ENCODE measurements at regions not wholly inside any gene's neighbourhood (a gene's known extent, or its start where the extent isn't known, plus 50 kb on each side); places are given as distances from the start of the nearest gene placed in this dataset.

GRCh38 chr2:145228506-145228905 is 708.6 kb upstream of the ZEB2 start:
- ATAC-seq (no peak), DNase-seq (peak in 1 of 3 donors; percentile 16)
- no peak overlapping the region for H3K27ac ChIP-seq (ENCODE audit: low read length)
- H3K4me1 ChIP-seq (ENCODE audit: control insufficient read depth, insufficient read depth, low read length), result peaks cover 2% of the 10 kb centered on the region
- WGBS, result 66% methylated on average over 5 of the region's 5 CpGs
- H3K27me3 ChIP-seq (ENCODE audit: control insufficient read depth, insufficient read depth), result no peaks in the 10 kb centered on the region
- H3K4me3 ChIP-seq (ENCODE audit: low read length), result no peak overlapping the region
- H3K9me3 ChIP-seq (ENCODE audit: control insufficient read depth, low read length), result no peaks in the 10 kb centered on the region
- intact Hi-C loops (cut with DNase I), result no loop called here

GRCh38 chr2:145226901-145227300 is 707.0 kb upstream of the ZEB2 start:
- 89% methylated on average over 1 of the region's 1 CpG for WGBS
- ATAC-seq, result no peak

GRCh38 chr2:145221516-145221915 is 701.6 kb upstream of the ZEB2 start:
- DNase-seq (no peak), ATAC-seq (no peak)
- no peak overlapping the region for H3K4me3 ChIP-seq (ENCODE audit: low read length)
- intact Hi-C loops (cut with DNase I), result no loop called here
- 95% methylated on average over 1 of the region's 1 CpG for WGBS
- no peaks in the 10 kb centered on the region for H3K9me3 ChIP-seq (ENCODE audit: control insufficient read depth, low read length)
- no peak overlapping the region for H3K27ac ChIP-seq (ENCODE audit: low read length)
- H3K27me3 ChIP-seq (ENCODE audit: control insufficient read depth, insufficient read depth), result no peaks in the 10 kb centered on the region
- H3K4me1 ChIP-seq (ENCODE audit: control insufficient read depth, insufficient read depth, low read length), result no peaks in the 10 kb centered on the region

More at GRCh38 chr2:145226901-145227300, 707.0 kb upstream of the ZEB2 start:
- Histone ChIP-seq H3K9me3 (ENCODE audit: control insufficient read depth, low read length) (no peaks in the 10 kb centered on the region), H3K4me3 (ENCODE audit: low read length) (no peak overlapping the region), H3K27ac (ENCODE audit: low read length) (no peak overlapping the region), H3K4me1 (ENCODE audit: control insufficient read depth, insufficient read depth, low read length) (peaks cover 2% of the 10 kb centered on the region), H3K27me3 (ENCODE audit: control insufficient read depth, insufficient read depth) (no peaks in the 10 kb centered on the region)
- intact Hi-C loops (cut with DNase I), result no loop called here
- no peak for DNase-seq

- Histone ChIP-seq H3K27ac (ENCODE audit: low read length) (no peak overlapping the region), H3K9me3 (ENCODE audit: control insufficient read depth, low read length) (no peaks in the 10 kb centered on the region), H3K4me3 (ENCODE audit: low read length) (no peak overlapping the region), H3K4me1 (ENCODE audit: control insufficient read depth, insufficient read depth, low read length) (no peaks in the 10 kb centered on the region), H3K27me3 (ENCODE audit: control insufficient read depth, insufficient read depth) (no peaks in the 10 kb centered on the region)
- DNase-seq (no peak), ATAC-seq (no peak)
- WGBS, result 15% methylated on average over 2 of the region's 2 CpGs
- intact Hi-C loops (cut with DNase I), result no loop called here
These were observed 701.1 kb upstream of the ZEB2 start for GRCh38 chr2:145221032-145221431.

- DNase-seq (no peak), ATAC-seq (no peak)
- Histone ChIP-seq H3K4me3 (ENCODE audit: low read length) (no peak overlapping the region), H3K27me3 (ENCODE audit: control insufficient read depth, insufficient read depth) (no peaks in the 10 kb centered on the region), H3K9me3 (ENCODE audit: control insufficient read depth, low read length) (no peaks in the 10 kb centered on the region), H3K4me1 (ENCODE audit: control insufficient read depth, insufficient read depth, low read length) (no peaks in the 10 kb centered on the region), H3K27ac (ENCODE audit: low read length) (no peak overlapping the region)
- intact Hi-C loops (cut with DNase I), result no loop called here
- 66% methylated on average over 1 of the region's 1 CpG for WGBS
These were observed 700.6 kb upstream of the ZEB2 start for GRCh38 chr2:145220496-145220895.

- H3K9me3 ChIP-seq (ENCODE audit: control insufficient read depth, low read length), result no peaks in the 10 kb centered on the region
- H3K27ac ChIP-seq (ENCODE audit: low read length), result no peak overlapping the region
- DNase-seq (no peak), ATAC-seq (no peak)
- 59% methylated on average over 1 of the region's 1 CpG for WGBS
- H3K4me1 ChIP-seq (ENCODE audit: control insufficient read depth, insufficient read depth, low read length), result peaks cover 1% of the 10 kb centered on the region
- no peaks in the 10 kb centered on the region for H3K27me3 ChIP-seq (ENCODE audit: control insufficient read depth, insufficient read depth)
- H3K4me3 ChIP-seq (ENCODE audit: low read length), result no peak overlapping the region
- intact Hi-C loops (cut with DNase I), result no loop called here
These were observed 688.0 kb upstream of the ZEB2 start for GRCh38 chr2:145207884-145208283.

- H3K27ac ChIP-seq (ENCODE audit: low read length), result no peak overlapping the region
- no peaks in the 10 kb centered on the region for H3K9me3 ChIP-seq (ENCODE audit: control insufficient read depth, low read length)
- no peaks in the 10 kb centered on the region for H3K27me3 ChIP-seq (ENCODE audit: control insufficient read depth, insufficient read depth)
- 64% methylated on average over 4 of the region's 4 CpGs for WGBS
- H3K4me3 ChIP-seq (ENCODE audit: low read length), result no peak overlapping the region
- DNase-seq, result no peak
- no peak for ATAC-seq
- intact Hi-C loops (cut with DNase I), result no loop called here
- peaks cover 1% of the 10 kb centered on the region for H3K4me1 ChIP-seq (ENCODE audit: control insufficient read depth, insufficient read depth, low read length)
These were observed 686.8 kb upstream of the ZEB2 start for GRCh38 chr2:145206496-145207281.

GRCh38 chr2:145203891-145204290 is 684.0 kb upstream of the ZEB2 start:
- no peak for DNase-seq
- 90% methylated on average over 2 of the region's 2 CpGs for WGBS

GRCh38 chr2:145199827-145200706 is 680.1 kb upstream of the ZEB2 start:
- intact Hi-C loops (cut with DNase I), result no loop called here
- peaks cover 3% of the 10 kb centered on the region for H3K4me1 ChIP-seq (ENCODE audit: control insufficient read depth, insufficient read depth, low read length)
- no peak overlapping the region for H3K4me3 ChIP-seq (ENCODE audit: low read length)
- ATAC-seq (no peak), DNase-seq (no peak)
- H3K27ac ChIP-seq (ENCODE audit: low read length), result no peak overlapping the region
- WGBS, result 86% methylated on average over 6 of the region's 6 CpGs
- no peaks in the 10 kb centered on the region for H3K27me3 ChIP-seq (ENCODE audit: control insufficient read depth, insufficient read depth)
- no peaks in the 10 kb centered on the region for H3K9me3 ChIP-seq (ENCODE audit: control insufficient read depth, low read length)

More at GRCh38 chr2:145203891-145204290, 684.0 kb upstream of the ZEB2 start:
- intact Hi-C loops (cut with DNase I), result no loop called here
- H3K9me3 ChIP-seq (ENCODE audit: control insufficient read depth, low read length), result no peaks in the 10 kb centered on the region
- ATAC-seq, result no peak
- H3K4me3 ChIP-seq (ENCODE audit: low read length), result no peak overlapping the region
- H3K4me1 ChIP-seq (ENCODE audit: control insufficient read depth, insufficient read depth, low read length), result peaks cover 3% of the 10 kb centered on the region
- no peaks in the 10 kb centered on the region for H3K27me3 ChIP-seq (ENCODE audit: control insufficient read depth, insufficient read depth)
- no peak overlapping the region for H3K27ac ChIP-seq (ENCODE audit: low read length)

GRCh38 chr2:145199042-145199441 is 679.1 kb upstream of the ZEB2 start:
- WGBS, result 37% methylated on average over 7 of the region's 7 CpGs
- peak; percentile 59 to 81 for ATAC-seq
- Histone ChIP-seq H3K4me1 (ENCODE audit: control insufficient read depth, insufficient read depth, low read length) (peaks cover 2% of the 10 kb centered on the region), H3K27me3 (ENCODE audit: control insufficient read depth, insufficient read depth) (no peaks in the 10 kb centered on the region), H3K4me3 (ENCODE audit: low read length) (no peak overlapping the region), H3K9me3 (ENCODE audit: control insufficient read depth, low read length) (no peaks in the 10 kb centered on the region), H3K27ac (ENCODE audit: low read length) (no peak overlapping the region)
- intact Hi-C loops (cut with DNase I), result no loop called here
- no peak for DNase-seq

- no peak for ATAC-seq
- intact Hi-C loops (cut with DNase I), result no loop called here
- H3K27me3 ChIP-seq (ENCODE audit: control insufficient read depth, insufficient read depth), result no peaks in the 10 kb centered on the region
- H3K9me3 ChIP-seq (ENCODE audit: control insufficient read depth, low read length), result no peaks in the 10 kb centered on the region
- no peak overlapping the region for H3K4me3 ChIP-seq (ENCODE audit: low read length)
- peaks cover 2% of the 10 kb centered on the region for H3K4me1 ChIP-seq (ENCODE audit: control insufficient read depth, insufficient read depth, low read length)
- H3K27ac ChIP-seq (ENCODE audit: low read length), result no peak overlapping the region
- DNase-seq, result no peak
- WGBS, result 75% methylated on average over 2 of the region's 2 CpGs
These were observed 678.6 kb upstream of the ZEB2 start for GRCh38 chr2:145198555-145198954.
